PFSK-1 (cell line): ENCODE measurements at regions not wholly inside any gene's neighbourhood (a gene's known extent, or its start where the extent isn't known, plus 50 kb on each side); places are given as distances from the start of the nearest gene placed in this dataset.

Experiments
- FOXP2 ChIP-seq: optimal IDR thresholded peaks from 2 replicates; pipeline ENCODE3; 2011; ENCODE audit warnings: borderline replicate concordance, control low read depth, inconsistent platforms; ENCODE audit not compliant: insufficient read depth; ENCODE audit errors: extremely low read length, extremely low read depth
- POLR2AphosphoS5 ChIP-seq: IDR thresholded peaks from 2 replicates; pipeline ENCODE4 v1.6.1; 2012; ENCODE audit warnings: low read depth, mild to moderate bottlenecking, control low read depth, low read length, moderate library complexity
- SIN3A ChIP-seq: IDR thresholded peaks from 2 replicates; pipeline ENCODE4 v1.6.1; 2012; ENCODE audit warnings: mild to moderate bottlenecking, low read length, moderate library complexity, borderline replicate concordance; ENCODE audit not compliant: insufficient read depth
- TAF1 ChIP-seq: IDR thresholded peaks from 2 replicates; pipeline ENCODE4 v1.6.1; 2012; ENCODE audit warnings: low read length, control low read depth, borderline replicate concordance; ENCODE audit not compliant: insufficient read depth
- TF ChIP-seq, protein P1 (sequence below), 2 experiments: IDR thresholded peaks; 2 replicates each; pipeline versions ENCODE4 v1.6.1 to v1.8.0; 2011 to 2012; ENCODE audit warnings: low read depth in 2 of 2, low read length in 2 of 2, control low read depth in 1 of 2, inconsistent platforms in 1 of 2, mild to moderate bottlenecking in 1 of 2, moderate library complexity in 1 of 2; ENCODE audit not compliant: insufficient read depth in 1 of 2

DNA sequence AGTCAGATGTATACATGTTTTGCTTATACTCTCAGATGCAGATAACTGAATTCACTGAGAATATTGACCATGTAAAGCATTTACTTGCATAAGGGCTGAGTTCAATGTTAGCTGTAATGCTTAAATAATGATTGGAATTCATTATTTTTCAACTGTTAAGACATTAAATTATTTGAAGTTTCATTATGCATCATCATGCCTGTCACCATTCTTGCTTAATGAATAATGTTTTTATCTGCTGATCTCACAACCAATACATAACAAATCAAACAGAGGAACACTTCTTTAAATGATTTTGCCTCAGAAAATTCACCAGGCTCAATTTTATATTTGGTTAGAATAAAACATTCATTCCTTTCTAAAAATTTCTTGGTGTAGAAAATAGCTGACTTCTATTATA is 233.4 kb downstream of the GPR37 start:
- TF ChIP-seq SIN3A: no peak
- no peak for TF ChIP-seq POLR2AphosphoS5
- TF ChIP-seq TAF1: no peak
- TF ChIP-seq FOXP2: no peak
- TF ChIP-seq, protein P1, sequence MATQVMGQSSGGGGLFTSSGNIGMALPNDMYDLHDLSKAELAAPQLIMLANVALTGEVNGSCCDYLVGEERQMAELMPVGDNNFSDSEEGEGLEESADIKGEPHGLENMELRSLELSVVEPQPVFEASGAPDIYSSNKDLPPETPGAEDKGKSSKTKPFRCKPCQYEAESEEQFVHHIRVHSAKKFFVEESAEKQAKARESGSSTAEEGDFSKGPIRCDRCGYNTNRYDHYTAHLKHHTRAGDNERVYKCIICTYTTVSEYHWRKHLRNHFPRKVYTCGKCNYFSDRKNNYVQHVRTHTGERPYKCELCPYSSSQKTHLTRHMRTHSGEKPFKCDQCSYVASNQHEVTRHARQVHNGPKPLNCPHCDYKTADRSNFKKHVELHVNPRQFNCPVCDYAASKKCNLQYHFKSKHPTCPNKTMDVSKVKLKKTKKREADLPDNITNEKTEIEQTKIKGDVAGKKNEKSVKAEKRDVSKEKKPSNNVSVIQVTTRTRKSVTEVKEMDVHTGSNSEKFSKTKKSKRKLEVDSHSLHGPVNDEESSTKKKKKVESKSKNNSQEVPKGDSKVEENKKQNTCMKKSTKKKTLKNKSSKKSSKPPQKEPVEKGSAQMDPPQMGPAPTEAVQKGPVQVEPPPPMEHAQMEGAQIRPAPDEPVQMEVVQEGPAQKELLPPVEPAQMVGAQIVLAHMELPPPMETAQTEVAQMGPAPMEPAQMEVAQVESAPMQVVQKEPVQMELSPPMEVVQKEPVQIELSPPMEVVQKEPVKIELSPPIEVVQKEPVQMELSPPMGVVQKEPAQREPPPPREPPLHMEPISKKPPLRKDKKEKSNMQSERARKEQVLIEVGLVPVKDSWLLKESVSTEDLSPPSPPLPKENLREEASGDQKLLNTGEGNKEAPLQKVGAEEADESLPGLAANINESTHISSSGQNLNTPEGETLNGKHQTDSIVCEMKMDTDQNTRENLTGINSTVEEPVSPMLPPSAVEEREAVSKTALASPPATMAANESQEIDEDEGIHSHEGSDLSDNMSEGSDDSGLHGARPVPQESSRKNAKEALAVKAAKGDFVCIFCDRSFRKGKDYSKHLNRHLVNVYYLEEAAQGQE (IDR thresholded peaks at IDR 0.05; ENCODE audit: insufficient read depth in 1 of 2, low read depth in 2 of 2, low read length in 2 of 2): no peak

DNA sequence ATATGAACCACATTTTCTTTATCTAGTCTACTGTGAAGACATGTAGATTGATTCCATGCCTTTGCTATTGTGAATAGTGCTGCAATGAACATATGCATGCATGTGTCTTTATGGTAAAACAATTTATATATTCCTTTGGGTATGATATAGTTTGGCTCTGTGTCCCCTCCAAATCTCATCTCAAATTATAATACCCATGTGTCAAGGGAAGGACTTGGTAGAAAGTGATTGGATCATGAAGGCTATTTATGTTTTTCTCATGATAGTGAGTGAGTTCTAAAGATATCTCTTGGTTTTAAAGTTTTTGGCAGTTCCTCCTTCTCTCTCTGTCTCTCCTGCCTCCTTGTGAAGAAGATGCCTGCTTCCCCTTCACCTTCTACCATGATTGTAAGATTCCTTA is 248.7 kb downstream of the GPR37 start:
- TF ChIP-seq SIN3A (no peak), POLR2AphosphoS5 (no peak), FOXP2 (no peak), TAF1 (no peak)
- TF ChIP-seq, protein P1 (IDR thresholded peaks at IDR 0.05; ENCODE audit: insufficient read depth in 1 of 2, low read depth in 2 of 2, low read length in 2 of 2): no peak

DNA sequence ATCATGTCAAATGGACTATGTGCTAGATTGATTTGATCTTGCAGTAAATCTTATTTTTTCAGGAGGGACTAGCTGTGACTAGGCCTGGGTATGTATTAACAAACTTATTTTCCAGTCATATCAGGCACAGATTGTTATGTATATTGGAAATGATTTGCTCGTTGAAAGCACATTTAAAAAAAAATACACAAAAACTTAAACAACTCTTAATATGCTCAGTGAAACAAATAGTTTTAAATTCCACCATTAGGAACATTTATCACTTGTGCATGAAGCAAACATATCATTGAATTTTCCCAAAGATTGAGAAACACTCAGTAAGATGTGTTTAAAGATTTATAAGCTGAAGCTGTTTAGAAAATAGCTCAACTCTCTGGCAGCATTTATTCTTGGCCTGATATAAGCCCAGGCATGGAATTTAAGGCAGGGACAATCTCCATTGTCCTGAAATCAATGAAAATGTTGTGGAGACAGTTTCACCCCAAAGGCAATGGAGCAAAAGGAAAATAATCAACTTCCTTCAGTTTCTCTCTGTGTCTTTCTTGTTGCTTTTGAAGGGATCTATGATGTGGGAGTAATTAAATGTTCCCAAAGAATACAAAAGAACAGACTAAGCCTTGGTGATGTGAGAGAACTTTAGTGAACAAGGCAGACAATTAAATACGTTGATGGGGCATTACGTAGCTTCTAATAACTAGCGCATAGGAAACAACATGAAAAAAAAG is 250.3 kb downstream of the GPR37 start:
- TF ChIP-seq, protein P1 (IDR thresholded peaks at IDR 0.05; ENCODE audit: insufficient read depth in 1 of 2, low read depth in 2 of 2, low read length in 2 of 2): no peak
- no peak for TF ChIP-seq SIN3A

DNA sequence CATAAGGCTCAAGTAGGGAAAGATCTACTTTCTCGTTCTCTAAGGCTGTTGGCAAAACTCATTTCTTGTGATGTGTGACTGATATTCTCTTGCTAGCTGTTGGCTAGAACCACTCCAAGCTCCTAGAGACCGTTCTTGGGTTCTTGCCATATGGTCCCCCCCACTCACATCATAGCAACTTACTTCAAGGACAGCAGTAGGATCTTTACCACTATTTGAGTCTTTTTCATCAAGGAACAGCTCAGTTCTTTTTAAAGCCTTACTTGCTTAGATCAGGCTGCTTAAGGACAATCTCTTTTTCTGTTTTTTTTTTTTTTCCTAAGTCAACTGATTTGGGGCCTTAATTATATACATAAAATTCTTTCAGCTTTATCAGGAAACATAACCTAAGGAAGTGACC is 251.1 kb downstream of the GPR37 start:
- TF ChIP-seq POLR2AphosphoS5 (no peak), FOXP2 (no peak), TAF1 (no peak), SIN3A (no peak)
- TF ChIP-seq, protein P1 (IDR thresholded peaks at IDR 0.05; ENCODE audit: insufficient read depth in 1 of 2, low read depth in 2 of 2, low read length in 2 of 2): no peak

DNA sequence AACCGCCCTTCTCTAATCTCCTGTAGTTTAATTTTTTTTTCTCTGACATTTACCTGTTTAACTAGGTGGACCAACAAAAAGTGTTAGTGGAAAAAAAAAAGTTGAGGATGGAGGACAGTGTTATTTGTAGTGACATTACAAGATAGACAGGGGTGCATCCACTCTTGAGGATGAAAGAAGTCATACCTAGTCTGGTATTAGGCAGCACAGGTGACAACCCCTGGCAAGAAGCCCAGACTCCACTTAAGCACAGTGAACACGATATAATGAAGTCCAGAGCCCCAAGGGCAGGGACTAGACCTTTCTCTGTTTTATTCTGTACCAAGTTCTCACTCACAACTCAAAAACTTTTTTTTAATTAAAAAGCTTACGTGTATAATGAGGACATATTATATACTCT is 268.4 kb downstream of the GPR37 start:
- TF ChIP-seq, protein P1 (IDR thresholded peaks at IDR 0.05; ENCODE audit: insufficient read depth in 1 of 2, low read depth in 2 of 2, low read length in 2 of 2): no peak
- TF ChIP-seq SIN3A (no peak), FOXP2 (no peak), TAF1 (no peak), POLR2AphosphoS5 (no peak)
